ENCODE measurements at regions not wholly inside any gene's neighbourhood (a gene's known extent, or its start where the extent isn't known, plus 50 kb on each side); places are given as distances from the start of the nearest gene placed in this dataset.

GRCh38 chr22:48323746-48324145 is 1503.9 kb downstream of the BRD1 start:
- Histone ChIP-seq H3K9me2 (ENCODE audit: insufficient read depth) (no peaks in the 10 kb centered on the region), H3K36me3 (ENCODE audit: control insufficient read depth in 1 of 2, insufficient read depth in 2 of 2, low read length in 2 of 2) (no peaks in the 10 kb centered on the region), H3K4me2 (ENCODE audit: low read length) (no peak overlapping the region), H3K79me2 (ENCODE audit: insufficient read depth, low read length) (no peaks in the 10 kb centered on the region), H3K9me3 (ENCODE audit: control insufficient read depth in 1 of 2, insufficient read depth in 1 of 2, low read depth in 1 of 2, low read length in 2 of 2) (no peaks in the 10 kb centered on the region), H3K27ac (ENCODE audit: low read depth, low read length) (no peak overlapping the region), H4K20me1 (ENCODE audit: insufficient read depth) (no peaks in the 10 kb centered on the region), H3K4me1 (ENCODE audit: control insufficient read depth in 1 of 2, insufficient read depth in 2 of 2, low read length in 2 of 2) (no peaks in the 10 kb centered on the region), H3K27me3 (ENCODE audit: insufficient read depth, low read length) (no peaks in the 10 kb centered on the region), H3K4me3 (replicated peaks in 1 of 2; ENCODE audit: low read depth in 1 of 2, low read length in 2 of 2) (no peak overlapping the region), H3K9ac (ENCODE audit: low read length) (no peak overlapping the region), H2AFZ (ENCODE audit: low read depth, low read length, poor library complexity, severe bottlenecking) (no peak overlapping the region)
- POLR2A ChIA-PET, result no interaction called here
- TF ChIP-seq SP1 (IDR thresholded peaks at IDR 0.05; ENCODE audit: low read depth), result no peak
- no peak for TF ChIP-seq REST (IDR thresholded peaks at IDR 0.05; ENCODE audit: low read depth)
- TF ChIP-seq CBX3 (IDR thresholded peaks at IDR 0.05; ENCODE audit: low read depth), result no peak
- TF ChIP-seq YY1 (IDR thresholded peaks at IDR 0.05; ENCODE audit: extremely low read depth, insufficient replicate concordance, low read depth, low read length), result no peak
- TF ChIP-seq ATF3 (IDR thresholded peaks at IDR 0.05), result no peak
- no peak for TF ChIP-seq JUND (IDR thresholded peaks at IDR 0.05)
- TF ChIP-seq RAD21 (IDR thresholded peaks at IDR 0.05; ENCODE audit: low read depth), result no peak
- TF ChIP-seq FOSL1 (IDR thresholded peaks at IDR 0.05; ENCODE audit: low read depth), result no peak
- TF ChIP-seq ZBTB33 (IDR thresholded peaks at IDR 0.05; ENCODE audit: extremely low read depth, insufficient replicate concordance, low read length), result no peak
- TF ChIP-seq TCF7L2 (IDR thresholded peaks at IDR 0.05; ENCODE audit: borderline replicate concordance, extremely low read depth, insufficient read depth, insufficient read length), result no peak
- TF ChIP-seq CEBPB (IDR thresholded peaks at IDR 0.05; ENCODE audit: low read depth), result no peak
- TF ChIP-seq EGR1 (IDR thresholded peaks at IDR 0.05; ENCODE audit: low read depth), result no peak
- TF ChIP-seq EZH2phosphoT487 (IDR thresholded peaks at IDR 0.05; ENCODE audit: borderline replicate concordance), result no peak
- TF ChIP-seq CTCF (IDR thresholded peaks at IDR 0.05 in 2 of 3, conservative IDR thresholded peaks at IDR 0.05 in 1 of 3; ENCODE audit: borderline replicate concordance in 1 of 3, insufficient read depth in 1 of 3, low read depth in 2 of 3, low read length in 2 of 3), result no peak
- TF ChIP-seq SIN3A (IDR thresholded peaks at IDR 0.05; ENCODE audit: low read depth), result no peak
- TF ChIP-seq EZH2 (IDR thresholded peaks at IDR 0.05), result no peak
- no peak for TF ChIP-seq POLR2A (IDR thresholded peaks at IDR 0.05; ENCODE audit: borderline replicate concordance, extremely low read depth, insufficient read depth, insufficient read length)
- TF ChIP-seq ZFX (IDR thresholded peaks at IDR 0.05), result no peak
- no peak for TF ChIP-seq SRF (IDR thresholded peaks at IDR 0.05; ENCODE audit: low read depth)
- BruUV-seq (replicated peaks), result no TSS peak
- DNase-seq (ENCODE audit: low read depth, low spot score) (no peak), ATAC-seq (no peak)
- CTCF ChIA-PET, result no interaction called here
- RAD21 ChIA-PET (ENCODE audit: low non-redundant PET in 1 of 2, low total read pairs in 2 of 2, uncharacterized antibody in 2 of 2, unreplicated experiment in 2 of 2), result no interaction called here
- intact Hi-C loops (cut with micrococcal nuclease), result no loop called here
